NCI-H1105 (cell line): ENCODE measurements at regions not wholly inside any gene's neighbourhood (a gene's known extent, or its start where the extent isn't known, plus 50 kb on each side); places are given as distances from the start of the nearest gene placed in this dataset.

Experiments
- DNase-seq: peaks from one replicate; lab custom pipeline; 2025; lab: John Stamatoyannopoulos, UW

DNA sequence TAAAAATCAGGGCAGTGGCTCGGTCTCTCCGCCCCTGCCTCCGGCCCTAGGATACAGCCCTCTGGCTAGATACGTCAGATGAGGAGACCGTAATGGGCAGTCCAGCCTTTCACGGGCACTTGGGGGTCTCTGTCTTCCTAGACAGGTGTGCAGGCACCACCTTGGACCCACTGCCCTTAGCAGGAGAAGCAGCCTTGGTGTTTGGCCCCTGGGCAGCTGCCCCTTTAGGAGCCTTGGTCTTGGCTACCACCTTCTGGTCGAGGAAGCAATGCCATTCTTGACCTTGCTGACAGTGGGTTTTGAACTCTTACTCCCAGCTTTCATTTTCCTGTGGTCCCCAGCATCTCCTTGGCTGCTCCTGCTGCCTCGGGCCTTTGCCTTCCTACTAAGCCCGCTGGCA, 149.7 kb upstream of the FRMD4B start:
- DNase-seq = no peak

DNA sequence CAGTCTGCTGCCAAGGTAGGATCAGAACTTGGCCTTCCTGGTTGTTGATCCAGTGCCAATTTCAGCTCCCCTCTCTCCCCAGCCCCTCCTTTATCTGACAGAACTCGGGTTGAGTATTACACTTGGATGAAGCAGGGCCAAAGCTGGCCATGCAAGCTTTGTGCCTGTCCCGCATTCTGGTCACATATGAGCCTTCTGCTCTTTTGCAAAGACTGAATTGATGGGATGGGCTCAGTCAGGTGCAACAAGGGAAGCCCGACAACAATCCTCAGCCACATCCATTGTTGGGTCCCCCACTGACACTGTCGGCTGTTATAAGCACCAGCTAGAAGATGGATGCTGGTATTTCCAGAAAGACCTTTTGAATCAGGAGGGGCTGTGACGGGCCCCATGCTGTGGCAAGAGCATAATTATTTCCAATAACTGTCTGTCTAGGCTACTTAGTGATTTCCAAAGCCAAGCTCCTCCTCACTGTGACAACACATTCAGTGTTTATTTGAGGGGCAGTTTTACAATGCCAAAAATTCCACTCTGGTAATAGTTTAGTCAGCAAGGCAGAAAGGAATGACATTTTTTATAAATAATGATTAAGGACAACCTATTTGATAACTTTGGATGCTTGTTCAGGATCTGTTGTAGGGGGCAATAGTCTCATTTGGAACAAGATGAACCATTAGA, 146.8 kb upstream of the FRMD4B start:
- DNase-seq = no peak

DNA sequence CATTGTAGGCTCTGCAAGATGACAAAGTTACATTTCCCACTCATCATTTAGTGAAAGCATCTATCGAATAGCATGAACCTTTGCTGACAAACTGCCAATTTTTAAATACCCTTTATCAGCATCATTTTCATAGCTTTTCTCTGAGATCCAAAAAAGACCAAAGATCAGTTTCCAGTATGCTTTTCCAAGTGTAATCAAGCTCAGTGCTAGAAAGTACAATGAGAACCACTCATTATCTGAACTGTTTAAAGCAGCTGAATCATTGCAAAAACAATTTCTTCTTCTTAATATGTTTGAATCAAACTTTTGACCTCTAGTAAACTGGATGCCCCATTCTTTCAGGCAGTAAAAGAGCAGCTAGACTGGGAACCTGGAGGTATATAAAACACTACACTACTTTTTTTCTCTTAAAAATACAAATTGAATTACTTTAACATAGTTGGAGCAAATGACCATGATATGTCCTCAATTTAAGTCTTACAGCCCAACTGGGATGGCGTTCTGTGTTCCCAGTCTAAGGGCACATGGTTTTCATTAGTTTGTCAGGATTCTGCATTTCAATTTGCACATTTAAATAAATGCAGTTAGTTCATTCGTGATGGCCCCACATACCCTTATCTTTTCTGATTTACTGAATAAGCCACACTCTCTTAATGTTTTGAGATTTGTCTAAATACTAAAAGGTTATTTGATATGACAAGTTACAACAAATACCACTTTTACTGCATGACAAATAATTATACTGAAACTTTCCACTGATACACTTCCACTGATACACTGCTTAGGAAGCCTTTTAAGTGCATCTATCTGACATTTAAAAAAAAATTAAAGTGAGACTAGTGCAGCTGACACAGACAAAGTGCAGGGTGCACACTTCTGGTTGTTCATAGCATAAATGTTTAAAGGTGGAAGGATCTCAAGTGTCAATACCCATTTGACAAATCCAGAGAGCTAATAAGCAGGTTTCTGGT, 146.0 kb upstream of the FRMD4B start:
- no peak for DNase-seq

DNA sequence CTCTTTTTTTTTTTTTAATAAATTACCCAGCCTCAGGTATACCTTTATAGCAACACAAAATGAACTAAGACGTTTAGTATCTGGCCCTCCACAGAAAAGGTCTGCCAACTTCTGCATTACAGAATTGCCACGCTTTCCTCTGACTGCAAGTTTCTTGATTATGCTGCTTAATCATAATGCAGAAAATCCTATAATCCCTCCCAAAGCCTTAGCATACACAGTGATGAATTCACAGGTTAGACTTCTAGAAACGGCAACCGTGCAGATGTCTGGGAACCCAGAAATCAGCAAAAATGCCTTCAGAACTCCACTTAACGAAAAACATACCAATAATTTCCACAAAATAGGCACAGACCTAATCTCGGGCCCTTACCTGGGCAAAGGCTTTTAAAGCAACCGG, 144.7 kb upstream of the FRMD4B start:
- DNase-seq = no peak

DNA sequence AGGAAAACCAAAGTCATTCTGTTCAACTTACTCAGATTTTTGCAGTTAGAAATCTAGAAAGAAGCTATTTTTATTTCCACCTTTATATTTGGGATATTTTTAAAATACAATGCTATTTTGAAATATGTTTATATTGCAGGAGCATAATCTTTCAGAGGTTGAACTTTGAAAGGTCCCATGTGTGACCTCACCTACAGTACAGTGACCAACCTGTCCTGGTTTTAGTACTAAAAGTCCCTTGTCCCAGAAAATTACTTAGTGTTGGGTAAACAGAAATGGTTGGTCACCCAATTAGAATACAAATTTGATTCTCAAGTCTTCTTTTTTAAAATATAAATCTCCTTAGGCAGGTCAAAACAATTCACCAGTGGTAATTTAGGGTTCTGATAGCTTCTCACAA, 141.6 kb upstream of the FRMD4B start:
- no peak for DNase-seq

DNA sequence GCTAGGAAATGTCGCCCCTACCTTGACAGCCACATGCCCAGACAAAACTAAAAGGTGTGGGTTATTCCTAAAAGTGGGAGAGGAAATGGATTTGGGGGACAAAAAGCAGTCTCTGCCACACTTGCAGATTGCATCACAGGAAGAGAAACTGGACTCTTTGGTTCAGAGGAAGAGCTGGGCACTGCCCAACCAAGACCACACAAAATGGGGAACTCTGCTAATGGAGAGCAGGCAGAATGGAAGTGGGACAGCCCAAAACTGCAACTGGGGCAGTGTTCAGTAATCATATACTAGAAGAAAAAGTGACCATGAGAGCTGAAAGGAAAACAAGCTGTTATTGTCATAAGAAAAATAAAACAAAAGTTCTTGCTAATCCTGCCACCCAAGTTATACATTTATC, 138.9 kb upstream of the FRMD4B start:
- DNase-seq = no peak

DNA sequence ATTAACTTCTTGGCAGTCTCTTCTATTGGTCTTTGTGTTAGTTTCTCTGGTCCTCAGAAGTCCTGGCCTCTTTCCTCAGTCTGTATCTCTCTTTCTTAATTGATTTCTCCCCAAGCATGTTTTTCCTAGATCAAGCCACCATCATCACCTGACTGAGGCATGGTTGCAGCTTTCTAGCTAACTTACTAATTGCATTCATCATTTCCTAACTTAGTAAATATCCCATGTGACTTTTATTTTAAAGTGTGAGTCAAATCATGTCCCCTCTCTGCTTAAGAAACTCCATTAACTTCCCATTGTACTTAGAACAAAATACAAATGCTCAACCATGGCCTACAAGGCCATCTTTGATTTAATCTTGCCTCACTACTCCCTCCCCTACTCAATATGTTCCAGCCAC, 135.4 kb upstream of the FRMD4B start:
- no peak for DNase-seq

DNA sequence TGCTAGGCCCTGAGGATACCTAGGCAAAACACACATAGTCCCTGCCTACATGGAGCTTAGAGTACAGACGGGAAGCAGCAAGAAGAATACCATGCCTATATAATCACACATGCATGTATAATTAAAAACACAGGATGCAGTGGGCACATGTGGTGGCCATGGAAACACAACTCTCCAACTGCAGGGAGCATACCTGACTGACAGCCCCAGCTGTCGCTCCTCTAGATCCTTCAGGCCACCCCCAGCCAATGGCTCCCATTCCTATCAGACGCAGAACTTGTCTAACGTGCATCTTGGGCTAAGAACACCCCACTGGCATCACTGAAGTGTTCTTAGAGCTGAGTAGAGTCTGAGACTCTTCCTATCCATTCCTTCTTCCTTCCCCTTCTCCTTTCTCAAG, 125.5 kb upstream of the FRMD4B start:
- no peak for DNase-seq

DNA sequence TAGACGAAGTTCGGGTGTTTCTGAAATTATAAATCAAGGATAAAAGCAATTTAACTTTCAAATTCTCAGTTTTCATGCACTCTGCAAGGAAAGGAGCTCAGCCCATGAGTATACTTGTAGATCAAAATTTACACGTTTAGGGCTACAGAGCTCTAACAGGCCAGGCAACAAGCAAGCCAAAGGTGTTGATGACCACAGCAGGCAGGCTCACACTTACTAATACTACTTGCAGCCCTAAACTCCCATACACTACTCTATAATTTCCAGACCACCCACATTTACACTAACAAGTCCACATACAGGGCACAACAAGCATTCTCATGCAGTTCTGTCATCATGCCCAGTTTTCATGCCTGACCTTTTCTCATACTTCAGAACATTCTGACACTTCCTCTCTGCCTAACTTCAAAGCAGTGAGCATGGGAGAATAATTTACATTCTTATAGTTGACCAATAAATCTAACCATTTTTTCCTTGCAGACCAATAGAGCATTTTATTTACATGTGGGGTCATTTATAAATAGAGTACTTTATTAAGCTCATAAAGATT, 124.7 kb upstream of the FRMD4B start:
- no peak for DNase-seq

DNA sequence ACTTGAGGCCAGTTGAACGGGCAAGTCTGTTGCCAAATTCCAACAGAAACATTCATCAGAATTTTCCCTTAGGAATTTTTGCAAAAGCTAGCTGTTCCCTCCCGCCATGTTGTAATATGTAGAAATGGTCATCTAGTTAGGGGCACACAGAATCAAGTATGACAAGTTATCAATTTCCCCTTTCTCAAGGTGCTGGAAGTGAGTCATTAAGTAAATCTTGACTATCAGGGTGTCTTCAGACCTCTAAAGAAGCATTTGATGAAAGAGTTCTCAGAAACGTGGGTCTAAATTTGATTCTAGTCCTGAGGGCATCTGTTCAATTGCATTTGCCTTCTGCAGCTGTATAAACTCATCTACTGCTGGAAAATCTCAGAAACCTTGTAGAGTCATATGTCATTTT, 123.4 kb upstream of the FRMD4B start:
- no peak for DNase-seq

DNA sequence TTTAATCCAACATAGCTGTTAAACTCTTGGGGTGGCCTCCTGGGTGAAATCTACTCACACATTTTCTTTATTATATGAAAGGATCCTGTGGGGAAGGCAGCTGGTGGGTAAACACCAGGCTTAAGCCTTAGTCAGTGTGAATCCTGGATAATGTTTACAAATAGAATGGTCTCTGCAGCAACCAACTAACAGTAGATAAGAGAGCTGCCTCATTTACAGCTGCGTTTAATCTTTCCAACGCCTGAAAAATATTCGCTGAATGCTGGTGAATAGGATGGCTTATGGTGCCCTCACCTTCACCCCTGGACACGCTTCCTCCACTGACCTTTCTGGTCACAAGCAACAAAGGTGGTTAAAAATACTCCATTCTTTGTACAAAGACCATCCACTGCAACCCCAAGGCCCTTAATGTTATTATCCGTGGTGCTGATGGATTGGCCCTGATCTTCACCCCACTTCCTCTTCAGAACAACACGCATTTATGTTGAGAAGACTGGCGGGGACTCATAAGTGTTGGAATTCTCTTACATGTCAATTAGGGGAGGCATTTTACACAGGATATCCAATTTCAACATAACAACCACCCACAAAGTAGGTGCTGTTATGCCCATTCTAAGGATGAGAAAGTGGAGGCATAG, 120.0 kb upstream of the FRMD4B start:
- DNase-seq = no peak

DNA sequence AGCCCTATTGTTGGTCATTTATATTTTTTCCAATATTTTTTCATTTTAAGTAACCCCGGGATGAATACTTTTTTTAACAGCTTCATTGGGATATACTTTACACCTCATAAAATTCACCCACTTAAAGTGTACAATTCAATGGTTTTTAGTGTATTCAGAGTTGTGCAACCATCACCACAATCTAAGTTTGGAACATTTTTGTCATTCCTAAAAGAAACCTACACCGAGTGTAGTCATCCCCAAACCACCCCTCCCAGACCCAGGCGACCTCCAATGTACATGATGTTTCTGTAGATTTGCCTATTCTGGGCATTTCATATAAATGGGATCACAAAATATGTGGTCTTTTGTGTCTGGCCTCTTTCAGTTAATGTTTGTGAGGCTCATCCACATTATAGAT, 118.3 kb upstream of the FRMD4B start:
- DNase-seq = no peak

DNA sequence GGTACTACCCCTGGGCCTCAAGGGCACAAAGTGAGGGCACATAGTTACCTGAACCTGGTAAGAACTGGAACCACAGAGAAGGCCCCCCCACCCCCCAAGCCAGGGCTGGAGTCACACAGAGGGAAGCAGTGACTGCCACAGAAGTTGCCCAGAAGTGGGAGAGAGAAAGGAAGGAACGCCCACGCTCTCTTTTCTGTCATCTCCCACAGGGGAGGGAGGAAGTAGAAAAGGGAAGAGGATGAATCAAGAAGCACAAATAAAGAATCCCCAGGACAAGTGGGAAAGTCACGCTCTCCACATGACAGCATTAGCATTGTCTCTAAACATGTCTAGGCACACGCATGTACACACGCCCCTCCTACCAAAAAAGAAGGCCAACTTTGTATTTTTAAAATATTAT, 114.7 kb upstream of the FRMD4B start:
- DNase-seq = no peak

DNA sequence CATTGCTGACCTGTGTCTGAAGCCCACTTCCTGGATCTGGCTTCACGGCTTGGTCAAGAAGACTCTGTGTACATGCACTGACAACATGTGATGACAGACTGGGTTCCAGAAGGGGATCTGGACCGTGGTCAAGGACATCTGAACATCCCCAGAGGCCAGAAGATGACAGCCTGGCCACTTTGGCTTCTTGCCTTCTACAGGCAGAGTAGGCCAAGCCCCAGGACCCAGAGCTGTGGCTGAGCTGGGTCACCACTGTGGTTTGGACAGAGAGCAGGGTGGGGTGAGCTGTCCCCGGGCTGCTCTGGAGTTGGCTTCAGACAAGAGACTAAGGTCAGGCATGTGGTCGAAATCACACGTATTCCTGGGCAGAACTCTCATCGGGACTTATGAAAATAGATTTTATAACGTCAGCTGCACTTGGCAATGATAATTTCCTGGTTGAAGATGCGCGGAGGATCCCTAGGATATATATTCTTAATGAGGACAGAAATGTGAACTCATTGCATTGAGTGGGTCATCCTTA, 114.1 kb upstream of the FRMD4B start:
- no peak for DNase-seq

DNA sequence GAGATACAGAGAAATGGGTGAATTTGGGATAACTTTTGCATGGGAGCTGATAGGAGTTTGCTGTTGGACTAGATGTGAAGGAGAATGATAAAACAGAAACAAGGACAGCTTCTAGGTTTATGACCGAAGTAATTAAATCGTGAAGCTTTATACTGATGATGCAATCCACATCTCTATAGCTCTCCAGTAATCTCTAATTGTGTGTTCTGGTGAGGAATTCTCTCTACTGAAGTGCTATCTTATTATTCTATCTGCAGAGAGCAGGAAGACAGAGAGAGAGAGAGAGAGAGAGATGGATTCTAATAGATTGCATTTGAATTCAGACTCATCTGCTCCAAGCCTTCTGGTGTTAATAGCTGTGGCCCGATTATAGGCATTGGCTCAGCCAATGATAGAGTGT, 113.5 kb upstream of the FRMD4B start:
- no peak for DNase-seq

DNA sequence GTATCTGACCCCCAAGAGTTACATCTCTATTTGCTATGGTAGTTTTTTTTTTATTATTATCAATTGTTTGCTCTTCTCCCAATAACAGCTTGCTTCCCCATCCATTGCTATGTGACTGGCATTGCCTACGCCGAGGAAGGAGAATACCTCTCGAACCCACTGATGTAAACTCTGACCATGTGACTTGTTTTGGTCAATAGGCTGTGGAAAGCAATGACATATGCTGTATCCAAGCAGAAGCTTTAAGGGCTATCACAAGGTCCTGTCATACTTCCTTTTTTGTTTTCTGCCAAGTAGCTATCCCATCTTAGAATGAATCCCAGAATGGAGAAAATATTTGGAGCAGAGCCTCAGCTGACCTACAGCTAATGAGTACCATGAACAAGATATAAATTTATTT, 111.0 kb upstream of the FRMD4B start:
- no peak for DNase-seq

DNA sequence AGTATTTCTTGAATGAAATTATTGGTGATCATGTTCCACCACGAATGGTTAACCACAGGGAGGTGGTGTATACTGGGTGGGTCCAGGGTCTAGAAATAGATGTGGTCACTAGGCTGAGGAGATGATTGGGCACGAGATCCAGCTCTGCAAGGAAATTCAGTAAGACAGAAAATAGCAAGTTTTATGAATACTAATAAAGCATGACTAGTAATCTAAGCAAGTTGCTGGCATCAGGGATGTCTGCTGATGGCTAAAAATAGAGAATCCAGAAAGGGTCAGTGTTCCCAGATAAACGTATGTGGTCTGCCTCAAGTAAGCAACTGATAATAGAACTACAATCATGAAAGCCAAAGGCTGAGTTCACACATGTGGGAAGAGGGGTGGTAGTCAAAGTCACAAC, 108.3 kb upstream of the FRMD4B start:
- DNase-seq = no peak

DNA sequence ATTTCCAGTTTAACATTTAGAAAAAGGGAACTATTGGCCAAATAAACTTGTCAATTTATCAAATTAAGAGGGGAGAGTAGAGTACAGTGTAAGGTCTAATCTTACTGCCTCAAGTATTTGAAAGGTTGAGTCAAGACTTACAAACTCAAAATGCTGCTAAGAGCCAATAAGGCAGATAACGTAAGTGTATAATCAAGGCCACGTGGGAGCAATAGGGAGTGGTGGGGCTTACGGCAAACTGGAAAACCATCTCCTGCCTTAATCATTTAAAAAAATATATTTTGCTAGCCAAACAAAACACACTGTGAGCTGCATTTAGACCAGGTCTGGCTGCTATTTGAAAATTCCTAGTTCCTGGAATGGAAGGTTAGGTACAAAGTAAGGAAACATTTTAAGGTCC, 107.3 kb upstream of the FRMD4B start:
- no peak for DNase-seq

DNA sequence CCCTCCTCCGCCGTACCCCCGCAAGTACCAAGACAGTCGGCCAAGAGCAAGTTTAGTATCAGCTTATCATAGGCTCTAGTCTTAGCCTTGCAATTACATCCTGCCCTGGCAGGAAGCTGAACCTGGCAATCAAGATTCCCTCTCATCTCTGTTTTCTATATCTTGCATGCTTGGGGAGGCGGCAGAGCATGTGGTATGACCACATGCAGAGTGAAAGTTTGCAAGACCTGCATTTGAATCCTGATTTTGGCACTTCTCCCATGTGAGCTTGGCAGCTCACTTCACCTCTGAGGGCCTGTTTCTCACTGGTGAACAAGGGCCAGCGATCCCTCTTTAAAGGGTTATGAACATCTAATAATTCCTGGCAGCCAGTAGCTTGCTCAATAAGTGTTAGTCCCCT, 106.1 kb upstream of the FRMD4B start:
- DNase-seq = no peak

DNA sequence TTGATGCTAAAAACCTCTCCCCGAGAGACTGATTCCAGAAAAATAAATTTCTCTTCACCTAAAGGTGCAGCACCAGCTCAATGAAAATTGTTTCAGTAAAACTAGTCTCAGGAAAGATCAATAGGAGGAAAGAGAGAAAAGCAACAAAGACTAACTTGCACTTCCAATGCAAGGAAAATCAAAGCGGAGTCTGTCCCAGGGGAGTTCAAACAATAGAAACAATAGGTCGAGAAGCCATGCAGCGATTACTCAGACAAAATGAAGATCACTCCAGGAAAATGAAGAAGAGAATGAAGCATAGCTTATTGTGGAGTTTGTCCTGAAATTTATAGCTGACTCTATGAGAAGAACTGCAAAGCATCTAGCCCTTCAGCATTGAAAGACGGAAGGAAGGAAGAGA, 105.1 kb upstream of the FRMD4B start:
- no peak for DNase-seq

DNA sequence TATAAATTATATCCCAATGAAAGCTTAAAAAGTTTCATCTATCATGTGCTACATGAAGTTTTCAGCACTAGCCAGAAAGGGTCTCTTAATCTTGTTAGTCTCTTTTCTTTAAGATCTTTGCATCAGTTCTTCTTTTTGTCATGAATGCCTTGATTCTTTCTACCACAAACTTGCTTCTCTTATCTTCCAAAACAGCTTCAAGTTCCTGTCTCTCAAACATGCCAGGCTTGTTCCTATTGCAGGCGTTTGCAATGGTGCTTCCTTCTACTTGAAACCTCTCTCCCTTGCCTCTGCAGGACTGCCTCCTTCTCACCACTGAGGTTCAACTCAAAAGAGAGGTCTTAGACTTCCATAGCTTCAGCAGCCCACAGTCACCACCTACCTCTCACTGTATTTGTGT, 104.3 kb upstream of the FRMD4B start:
- DNase-seq = no peak

DNA sequence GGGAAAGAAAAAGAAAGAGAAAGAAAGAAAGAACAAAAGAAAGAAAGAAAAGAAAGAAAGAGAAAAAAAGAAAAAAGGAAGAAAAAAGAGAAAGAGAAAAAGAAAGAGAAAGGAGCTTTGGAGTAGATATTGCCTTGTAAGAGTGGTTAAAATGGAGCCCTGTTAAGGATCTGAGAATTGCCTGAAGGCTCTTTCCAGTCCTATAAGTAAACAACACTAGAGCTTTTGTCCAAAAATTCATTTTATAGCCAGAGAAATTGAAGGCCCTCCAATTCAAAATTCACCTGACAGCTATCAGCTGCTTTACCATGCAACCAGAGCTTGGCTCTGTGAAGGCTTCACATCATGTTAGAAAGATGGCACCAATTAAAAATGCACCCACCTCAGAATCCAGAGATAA, 102.1 kb upstream of the FRMD4B start:
- no peak for DNase-seq

DNA sequence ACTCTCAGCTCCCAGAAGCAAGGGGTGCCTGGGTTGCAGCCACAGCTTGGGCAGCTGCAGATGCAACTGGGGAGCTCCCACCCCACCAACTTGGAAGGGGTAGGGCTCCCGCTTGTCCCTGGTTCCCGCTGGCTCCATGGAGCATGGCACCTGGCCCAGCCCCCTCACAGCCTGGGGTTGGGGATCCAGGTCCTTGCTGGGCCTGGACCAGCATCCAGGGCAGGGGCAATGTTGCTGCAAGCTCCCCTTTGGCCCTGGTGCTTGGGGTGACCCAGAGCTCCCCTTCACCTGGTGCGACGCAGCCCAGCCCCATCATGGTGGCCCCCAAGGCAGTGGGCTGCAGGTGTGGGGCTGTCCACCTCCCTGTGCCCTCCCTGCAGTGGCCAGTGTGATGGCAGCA, 99.6 kb upstream of the FRMD4B start:
- no peak for DNase-seq
